ENCODE measurements at regions not wholly inside any gene's neighbourhood (a gene's known extent, or its start where the extent isn't known, plus 50 kb on each side); places are given as distances from the start of the nearest gene placed in this dataset.

GRCh38 chr6:141394565-141395051, 738.1 kb upstream of the GJE1 start:
- no peak for TF ChIP-seq CTCF (IDR thresholded peaks at IDR 0.05)
- no peak for TF ChIP-seq POLR2A (IDR thresholded peaks at IDR 0.05)
